ENCODE measurements at regions not wholly inside any gene's neighbourhood (a gene's known extent, or its start where the extent isn't known, plus 50 kb on each side); places are given as distances from the start of the nearest gene placed in this dataset.
A peak's percentile ranks its signal among the peaks of the same experiment; 100 is the strongest.

DNA sequence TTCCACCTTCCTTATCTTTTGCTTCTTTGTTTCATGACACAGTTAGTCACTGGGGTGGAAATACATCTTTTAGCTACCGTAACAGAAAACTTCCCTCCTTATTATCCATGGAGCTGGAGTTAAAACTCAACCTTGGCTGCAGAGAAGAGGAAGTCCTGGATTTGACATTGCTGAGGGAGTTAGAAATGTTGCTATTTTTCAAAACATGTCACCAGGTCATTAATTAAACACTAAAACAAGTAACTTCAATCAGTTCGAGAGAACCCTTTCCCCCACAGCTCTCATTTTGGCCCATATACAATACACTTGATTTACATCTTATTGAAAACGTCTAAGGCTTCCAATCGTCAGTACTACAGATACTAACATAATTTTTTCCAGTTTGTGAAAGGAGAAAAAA, 237.9 kb upstream of the CD180 start:
- H3K27me3 ChIP-seq (ENCODE audit: control insufficient read depth, insufficient read depth, low read length): no peaks in the 10 kb centered on the region
- H3K27ac ChIP-seq (ENCODE audit: low read depth, low read length): no peak overlapping the region
- H3K9me3 ChIP-seq (ENCODE audit: control insufficient read depth, insufficient read depth, low read length): no peaks in the 10 kb centered on the region
- H3K36me3 ChIP-seq (ENCODE audit: control insufficient read depth, insufficient read depth, low read length): no peaks in the 10 kb centered on the region
- no peak overlapping the region for H3K4me3 ChIP-seq (ENCODE audit: low read depth, low read length)
- no peak overlapping the region for H3K9ac ChIP-seq (ENCODE audit: low read depth, low read length)
- no peaks in the 10 kb centered on the region for H3K4me1 ChIP-seq (ENCODE audit: control insufficient read depth, insufficient read depth, low read length)

DNA sequence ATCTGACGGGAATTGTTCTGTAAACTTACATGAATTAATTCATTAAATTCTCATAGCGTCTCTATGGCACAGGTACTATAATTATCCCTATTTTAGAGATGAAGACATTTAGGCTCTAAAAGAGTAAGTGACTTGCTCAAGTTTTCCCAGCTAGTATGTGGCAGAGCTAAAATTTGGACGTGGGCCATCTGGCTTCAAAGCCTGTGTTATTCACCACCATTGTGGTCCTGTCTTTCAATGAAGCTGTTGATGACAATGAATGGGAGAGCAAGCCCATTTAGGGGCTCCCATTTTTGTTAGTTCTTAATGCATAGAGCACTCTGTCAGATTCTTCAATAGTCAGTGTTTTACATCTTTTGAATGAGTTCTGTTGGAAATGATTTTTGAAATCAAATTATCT, 236.0 kb upstream of the CD180 start:
- Histone ChIP-seq H3K4me3 (ENCODE audit: low read depth, low read length) (no peak overlapping the region), H3K4me1 (ENCODE audit: control insufficient read depth, insufficient read depth, low read length) (no peaks in the 10 kb centered on the region), H3K9me3 (ENCODE audit: control insufficient read depth, insufficient read depth, low read length) (no peaks in the 10 kb centered on the region), H3K27me3 (ENCODE audit: control insufficient read depth, insufficient read depth, low read length) (no peaks in the 10 kb centered on the region), H3K9ac (ENCODE audit: low read depth, low read length) (no peak overlapping the region), H3K27ac (ENCODE audit: low read depth, low read length) (no peak overlapping the region), H3K36me3 (ENCODE audit: control insufficient read depth, insufficient read depth, low read length) (no peaks in the 10 kb centered on the region)

DNA sequence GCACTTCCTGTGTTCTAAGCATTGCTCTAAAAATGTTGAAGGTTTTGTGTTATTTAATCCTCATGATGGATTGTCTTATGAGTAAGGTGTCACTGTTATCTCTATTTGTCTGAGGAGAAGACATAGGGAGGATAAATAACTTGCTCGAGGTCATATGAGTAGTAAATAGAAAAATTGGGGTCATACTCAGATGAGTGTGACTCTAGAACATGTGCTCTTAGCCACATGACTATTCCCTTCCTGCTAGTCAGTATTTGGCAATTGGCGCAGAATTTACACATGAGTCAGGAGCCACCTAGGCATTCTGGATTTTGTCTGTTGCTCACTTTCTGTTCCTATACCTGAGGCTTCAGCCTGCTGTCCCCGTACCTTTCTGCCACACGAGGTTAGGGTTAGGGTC, 234.6 kb upstream of the CD180 start:
- Histone ChIP-seq H3K4me3 (ENCODE audit: low read depth, low read length) (no peak overlapping the region), H3K27me3 (ENCODE audit: control insufficient read depth, insufficient read depth, low read length) (no peaks in the 10 kb centered on the region), H3K4me1 (ENCODE audit: control insufficient read depth, insufficient read depth, low read length) (no peaks in the 10 kb centered on the region), H3K27ac (ENCODE audit: low read depth, low read length) (no peak overlapping the region), H3K9me3 (ENCODE audit: control insufficient read depth, insufficient read depth, low read length) (no peaks in the 10 kb centered on the region), H3K9ac (ENCODE audit: low read depth, low read length) (no peak overlapping the region), H3K36me3 (ENCODE audit: control insufficient read depth, insufficient read depth, low read length) (no peaks in the 10 kb centered on the region)

DNA sequence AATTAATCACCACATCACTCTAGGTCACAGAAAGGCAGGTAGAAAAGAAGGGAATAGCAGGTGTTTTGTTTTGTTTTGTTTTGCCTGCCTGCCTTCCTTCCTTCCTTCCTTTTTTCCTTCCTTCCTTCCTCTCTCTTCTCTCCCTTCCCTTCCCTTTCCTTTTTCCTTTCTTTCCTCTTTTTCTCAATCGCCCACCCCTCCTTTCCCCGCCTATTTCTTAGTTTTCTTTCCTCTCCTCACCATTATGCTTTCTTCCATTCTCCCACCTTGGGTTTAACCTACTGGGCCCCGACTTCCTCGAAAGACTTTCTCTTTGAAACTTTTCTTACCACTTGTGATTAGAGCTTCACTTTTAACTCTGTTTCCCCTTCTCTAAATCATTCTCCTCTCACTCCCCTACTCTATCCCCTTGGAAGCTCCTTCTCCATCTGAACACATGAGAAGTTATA, 231.3 kb upstream of the CD180 start:
- Histone ChIP-seq H3K4me1 (ENCODE audit: control insufficient read depth, insufficient read depth, low read length) (no peaks in the 10 kb centered on the region), H3K36me3 (ENCODE audit: control insufficient read depth, insufficient read depth, low read length) (no peaks in the 10 kb centered on the region), H3K27me3 (ENCODE audit: control insufficient read depth, insufficient read depth, low read length) (no peaks in the 10 kb centered on the region), H3K9me3 (ENCODE audit: control insufficient read depth, insufficient read depth, low read length) (no peaks in the 10 kb centered on the region), H3K9ac (ENCODE audit: low read depth, low read length) (no peak overlapping the region), H3K4me3 (ENCODE audit: low read depth, low read length) (no peak overlapping the region), H3K27ac (ENCODE audit: low read depth, low read length) (no peak overlapping the region)

DNA sequence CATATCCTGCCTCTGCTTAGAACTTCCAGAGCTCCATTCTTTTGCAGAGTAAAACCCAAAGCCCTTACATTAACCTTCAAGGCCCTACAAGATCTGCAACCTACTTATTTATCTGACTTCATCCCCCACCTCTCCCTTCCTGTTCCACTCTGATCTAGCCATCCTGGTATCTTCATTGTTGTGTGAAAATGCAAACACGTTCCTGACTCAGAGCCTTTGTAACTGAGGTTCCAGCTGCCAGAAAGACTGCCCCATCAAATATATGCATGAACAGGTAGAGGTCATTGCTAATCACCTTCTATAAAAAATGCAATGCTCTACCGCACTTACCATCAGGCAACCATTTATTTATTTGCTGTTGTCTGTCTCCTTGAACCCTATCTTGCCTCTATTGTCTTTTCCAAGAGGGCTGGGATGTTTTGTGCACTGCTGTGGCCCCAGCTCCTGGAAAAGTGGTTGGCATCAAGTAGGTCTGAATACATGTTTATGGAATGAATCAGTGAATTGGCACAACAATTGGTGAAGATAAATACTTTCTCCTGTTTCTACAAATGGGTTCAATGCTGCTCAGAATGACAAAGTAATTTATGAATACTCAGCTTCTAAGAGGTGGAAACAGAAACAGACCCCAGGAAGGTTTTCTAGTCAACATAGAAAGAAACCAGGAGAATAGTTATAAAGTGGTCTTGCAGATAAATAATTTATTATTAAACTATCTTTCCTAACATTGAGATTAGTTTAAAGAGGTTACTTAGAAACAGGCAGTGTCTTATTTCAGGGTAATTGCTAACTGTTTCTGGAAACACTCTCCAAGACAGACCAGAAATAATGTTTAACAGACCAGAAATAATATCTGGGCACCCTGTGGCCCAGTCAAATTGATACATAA, 230.6 kb upstream of the CD180 start:
- no peak overlapping the region for H3K27ac ChIP-seq (ENCODE audit: low read depth, low read length)
- no peaks in the 10 kb centered on the region for H3K9me3 ChIP-seq (ENCODE audit: control insufficient read depth, insufficient read depth, low read length)
- H3K4me1 ChIP-seq (ENCODE audit: control insufficient read depth, insufficient read depth, low read length): no peaks in the 10 kb centered on the region
- no peak overlapping the region for H3K4me3 ChIP-seq (ENCODE audit: low read depth, low read length)
- H3K27me3 ChIP-seq (ENCODE audit: control insufficient read depth, insufficient read depth, low read length): no peaks in the 10 kb centered on the region
- no peak overlapping the region for H3K9ac ChIP-seq (ENCODE audit: low read depth, low read length)
- no peaks in the 10 kb centered on the region for H3K36me3 ChIP-seq (ENCODE audit: control insufficient read depth, insufficient read depth, low read length)

DNA sequence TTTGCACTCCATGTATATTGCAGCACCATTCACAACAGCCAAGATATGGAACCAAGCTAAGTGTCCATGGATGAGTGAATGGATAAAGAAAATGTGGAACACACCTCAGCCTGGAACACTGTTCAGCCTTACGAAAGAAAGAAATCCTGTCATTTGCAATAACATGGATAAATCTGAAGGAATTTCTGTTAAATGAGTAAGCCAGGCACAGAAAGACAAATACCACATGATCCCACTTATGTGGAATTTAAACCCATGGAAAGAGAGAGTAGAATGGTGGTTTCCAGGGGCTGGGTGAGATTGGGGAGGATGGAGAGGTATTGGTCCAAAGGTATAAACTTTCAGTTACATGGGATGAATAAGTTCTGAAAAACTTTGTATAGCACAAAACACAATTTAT, 228.9 kb upstream of the CD180 start:
- no peaks in the 10 kb centered on the region for H3K27me3 ChIP-seq (ENCODE audit: control insufficient read depth, insufficient read depth, low read length)
- H3K9ac ChIP-seq (ENCODE audit: low read depth, low read length): no peak overlapping the region
- H3K4me3 ChIP-seq (ENCODE audit: low read depth, low read length): no peak overlapping the region
- H3K36me3 ChIP-seq (ENCODE audit: control insufficient read depth, insufficient read depth, low read length): no peaks in the 10 kb centered on the region
- H3K27ac ChIP-seq (ENCODE audit: low read depth, low read length): no peak overlapping the region
- no peaks in the 10 kb centered on the region for H3K9me3 ChIP-seq (ENCODE audit: control insufficient read depth, insufficient read depth, low read length)
- H3K4me1 ChIP-seq (ENCODE audit: control insufficient read depth, insufficient read depth, low read length): no peaks in the 10 kb centered on the region

DNA sequence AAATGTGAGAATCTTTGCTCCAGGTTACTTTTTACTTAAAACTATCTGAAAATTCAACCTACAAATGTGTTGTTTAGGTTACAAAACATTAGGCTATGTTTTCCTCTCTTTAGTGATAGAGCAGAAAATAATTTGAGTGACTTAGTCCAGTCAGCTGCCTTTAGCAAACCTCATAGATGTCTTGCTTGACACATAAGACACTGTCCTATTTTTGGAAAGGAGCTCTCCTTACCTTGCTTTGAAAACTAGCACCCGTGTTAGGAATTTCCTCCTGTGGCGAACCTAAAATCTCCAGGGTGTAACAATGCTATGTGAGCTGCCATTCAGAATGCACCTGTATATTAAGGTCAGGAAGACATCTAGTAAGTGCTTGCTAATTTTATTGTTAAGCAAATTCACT, 221.2 kb upstream of the CD180 start:
- Histone ChIP-seq H3K4me3 (ENCODE audit: low read depth, low read length) (no peak overlapping the region), H3K9me3 (ENCODE audit: control insufficient read depth, insufficient read depth, low read length) (no peaks in the 10 kb centered on the region), H3K4me1 (ENCODE audit: control insufficient read depth, insufficient read depth, low read length) (peaks cover 46% of the 10 kb centered on the region), H3K9ac (ENCODE audit: low read depth, low read length) (no peak overlapping the region), H3K36me3 (ENCODE audit: control insufficient read depth, insufficient read depth, low read length) (no peaks in the 10 kb centered on the region), H3K27ac (ENCODE audit: low read depth, low read length) (no peak overlapping the region), H3K27me3 (ENCODE audit: control insufficient read depth, insufficient read depth, low read length) (peaks cover 13% of the 10 kb centered on the region; the same call in 1 of the 2 replicates)

DNA sequence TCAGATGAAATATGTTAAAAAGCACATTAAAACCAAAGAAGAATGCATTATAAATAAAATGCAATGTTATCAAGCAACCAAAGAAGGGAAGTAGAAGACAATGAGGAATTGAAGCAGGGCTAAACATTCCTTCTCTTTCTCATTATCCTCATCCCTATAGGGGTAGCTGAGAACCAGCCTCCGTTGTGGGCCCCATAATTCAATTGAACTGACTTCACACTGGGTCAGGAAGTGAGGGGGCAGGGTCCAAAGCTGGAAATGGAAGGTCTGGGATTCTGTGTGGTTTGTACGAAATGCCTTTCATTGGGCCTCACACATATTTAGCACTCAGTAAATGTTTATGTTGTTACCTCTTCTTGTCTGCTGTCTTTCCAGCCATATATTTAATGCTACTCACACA, 220.4 kb upstream of the CD180 start:
- Histone ChIP-seq H3K36me3 (ENCODE audit: control insufficient read depth, insufficient read depth, low read length) (no peaks in the 10 kb centered on the region), H3K9me3 (ENCODE audit: control insufficient read depth, insufficient read depth, low read length) (no peaks in the 10 kb centered on the region), H3K4me3 (ENCODE audit: low read depth, low read length) (no peak overlapping the region), H3K27ac (ENCODE audit: low read depth, low read length) (peak overlapping the region; percentile 33), H3K27me3 (ENCODE audit: control insufficient read depth, insufficient read depth, low read length) (peaks cover 13% of the 10 kb centered on the region; the same call in 1 of the 2 replicates), H3K9ac (ENCODE audit: low read depth, low read length) (no peak overlapping the region), H3K4me1 (ENCODE audit: control insufficient read depth, insufficient read depth, low read length) (peaks cover 46% of the 10 kb centered on the region)

DNA sequence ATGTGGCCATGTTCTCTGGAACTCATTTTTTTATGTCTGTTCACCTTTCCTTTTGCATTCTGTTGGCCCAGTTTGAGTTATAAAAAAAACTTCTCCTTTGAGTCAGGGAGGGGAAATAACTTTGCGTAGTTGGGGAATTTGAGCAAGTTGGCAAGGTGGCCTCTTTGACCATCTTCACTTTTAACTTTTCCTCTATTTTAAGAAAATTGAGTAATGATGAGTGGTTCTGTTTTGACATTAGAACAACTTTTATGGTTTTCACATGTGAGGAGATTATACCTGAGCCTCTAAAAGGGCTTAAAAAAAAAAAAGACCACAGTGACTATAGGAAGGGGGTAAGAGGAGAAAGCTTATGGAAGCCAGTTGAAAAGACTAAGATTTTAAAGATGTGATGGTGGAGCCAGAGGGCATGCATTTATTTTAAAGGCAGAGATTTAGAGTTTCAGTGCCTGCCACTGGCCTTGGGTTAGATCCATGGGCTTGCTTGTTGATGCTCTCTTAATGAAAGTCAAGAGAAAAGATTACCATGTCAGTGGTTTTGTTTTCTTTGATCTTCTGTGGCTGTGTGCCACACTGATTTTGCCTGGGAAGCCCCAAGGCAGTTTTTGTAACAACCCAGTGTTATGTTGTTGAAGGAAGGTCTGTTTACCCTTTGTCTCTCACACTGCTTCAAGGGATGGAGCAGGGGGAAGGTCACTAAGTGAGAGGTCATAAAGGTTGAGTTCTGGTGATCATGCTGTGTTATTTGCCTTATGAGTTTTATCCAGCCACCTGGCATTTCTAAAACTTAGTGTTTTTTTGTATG, 219.7 kb upstream of the CD180 start:
- Histone ChIP-seq H3K27ac (ENCODE audit: low read depth, low read length) (peak overlapping the region; percentile 33), H3K9ac (ENCODE audit: low read depth, low read length) (no peak overlapping the region), H3K27me3 (ENCODE audit: control insufficient read depth, insufficient read depth, low read length) (peaks cover 13% of the 10 kb centered on the region; the same call in 1 of the 2 replicates), H3K36me3 (ENCODE audit: control insufficient read depth, insufficient read depth, low read length) (no peaks in the 10 kb centered on the region), H3K4me3 (ENCODE audit: low read depth, low read length) (no peak overlapping the region), H3K9me3 (ENCODE audit: control insufficient read depth, insufficient read depth, low read length) (no peaks in the 10 kb centered on the region), H3K4me1 (ENCODE audit: control insufficient read depth, insufficient read depth, low read length) (peaks cover 46% of the 10 kb centered on the region)

DNA sequence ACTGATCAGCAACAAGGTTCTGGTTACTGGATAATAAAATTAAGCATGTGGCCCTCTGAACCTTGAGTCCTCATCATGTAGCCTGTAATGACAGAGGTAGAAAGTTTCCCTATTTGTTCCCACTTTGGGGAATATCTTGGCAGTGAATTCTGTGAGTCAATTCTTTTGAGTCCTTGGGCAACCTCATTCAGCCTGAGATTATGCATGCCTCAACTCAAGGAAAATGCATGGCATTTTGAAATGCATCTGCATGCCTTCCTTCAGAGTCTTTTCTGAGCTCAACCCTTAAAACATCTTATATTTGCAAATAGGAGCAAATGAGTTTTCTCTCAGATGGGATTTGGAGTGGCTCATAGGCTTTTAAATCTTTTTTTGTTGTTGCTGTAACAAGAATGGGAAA, 218.1 kb upstream of the CD180 start:
- H3K9ac ChIP-seq (ENCODE audit: low read depth, low read length): no peak overlapping the region
- peak overlapping the region; percentile 37 for H3K27ac ChIP-seq (ENCODE audit: low read depth, low read length)
- H3K4me3 ChIP-seq (ENCODE audit: low read depth, low read length): peak overlapping the region; percentile 9; the same call in 1 of the 2 replicates
- peaks cover 13% of the 10 kb centered on the region; the same call in 1 of the 2 replicates for H3K27me3 ChIP-seq (ENCODE audit: control insufficient read depth, insufficient read depth, low read length)
- no peaks in the 10 kb centered on the region for H3K9me3 ChIP-seq (ENCODE audit: control insufficient read depth, insufficient read depth, low read length)
- H3K4me1 ChIP-seq (ENCODE audit: control insufficient read depth, insufficient read depth, low read length): peaks cover 46% of the 10 kb centered on the region
- no peaks in the 10 kb centered on the region for H3K36me3 ChIP-seq (ENCODE audit: control insufficient read depth, insufficient read depth, low read length)

DNA sequence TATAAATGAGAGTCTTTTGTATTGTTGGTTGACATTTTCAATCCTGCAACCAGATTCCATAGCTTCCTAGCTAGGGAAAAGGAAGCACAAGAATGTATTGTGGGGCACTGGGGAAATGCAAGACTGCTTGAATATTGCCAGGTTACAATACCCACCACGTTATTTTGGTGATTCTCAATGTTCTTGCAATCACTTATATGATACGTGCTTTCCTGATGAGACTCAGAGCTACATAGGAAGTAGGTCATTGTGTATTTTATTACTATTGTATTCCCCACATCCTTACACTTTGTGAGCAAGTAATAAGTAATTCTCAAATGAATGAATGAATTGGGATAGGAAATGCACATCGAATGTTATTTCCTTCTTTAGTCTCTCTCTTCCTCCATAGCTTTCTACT, 217.1 kb upstream of the CD180 start:
- H3K9me3 ChIP-seq (ENCODE audit: control insufficient read depth, insufficient read depth, low read length): no peaks in the 10 kb centered on the region
- no peak overlapping the region for H3K9ac ChIP-seq (ENCODE audit: low read depth, low read length)
- H3K27me3 ChIP-seq (ENCODE audit: control insufficient read depth, insufficient read depth, low read length): peaks cover 13% of the 10 kb centered on the region; the same call in 1 of the 2 replicates
- H3K27ac ChIP-seq (ENCODE audit: low read depth, low read length): no peak overlapping the region
- H3K4me3 ChIP-seq (ENCODE audit: low read depth, low read length): no peak overlapping the region
- peaks cover 46% of the 10 kb centered on the region for H3K4me1 ChIP-seq (ENCODE audit: control insufficient read depth, insufficient read depth, low read length)
- H3K36me3 ChIP-seq (ENCODE audit: control insufficient read depth, insufficient read depth, low read length): no peaks in the 10 kb centered on the region

Data from HUES48 (cell line).